ENCODE measurements at regions not wholly inside any gene's neighbourhood (a gene's known extent, or its start where the extent isn't known, plus 50 kb on each side); places are given as distances from the start of the nearest gene placed in this dataset.

DNA sequence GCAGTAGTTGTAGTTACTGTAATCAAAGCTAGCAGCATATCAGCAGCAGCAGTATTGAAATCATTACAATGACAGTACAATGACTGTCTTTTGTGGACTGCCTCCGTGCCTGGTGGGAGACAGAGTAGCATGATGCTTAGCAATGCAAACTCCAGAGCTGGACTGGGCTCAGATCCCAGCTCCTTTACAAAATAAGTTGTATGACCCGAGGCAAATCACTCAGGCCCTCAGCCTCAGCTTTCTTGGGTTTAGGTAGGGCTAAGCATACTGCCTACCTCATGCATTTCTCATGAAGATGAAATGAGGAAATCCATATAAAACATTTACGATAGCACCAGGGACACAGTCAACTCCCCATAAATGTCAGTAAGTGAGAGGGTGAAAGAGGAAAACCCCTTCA, 170.7 kb downstream of the TTC32 start:
- DNase-seq (ENCODE audit: extremely low spot score): no peak
- CTCF ChIA-PET: interaction anchor here (1.5 to 1.8 kb wide), 4 partner anchors 8 to 35 kb away, joined by 3 to 4 read pairs (median 4); no protein-coding TSS in a partner anchor
- POLR2A ChIA-PET: no interaction called here
- no peak for TF ChIP-seq CTCF (IDR thresholded peaks at IDR 0.05; ENCODE audit: control extremely low read depth, extremely low read depth, low read depth, missing control alignments)

DNA sequence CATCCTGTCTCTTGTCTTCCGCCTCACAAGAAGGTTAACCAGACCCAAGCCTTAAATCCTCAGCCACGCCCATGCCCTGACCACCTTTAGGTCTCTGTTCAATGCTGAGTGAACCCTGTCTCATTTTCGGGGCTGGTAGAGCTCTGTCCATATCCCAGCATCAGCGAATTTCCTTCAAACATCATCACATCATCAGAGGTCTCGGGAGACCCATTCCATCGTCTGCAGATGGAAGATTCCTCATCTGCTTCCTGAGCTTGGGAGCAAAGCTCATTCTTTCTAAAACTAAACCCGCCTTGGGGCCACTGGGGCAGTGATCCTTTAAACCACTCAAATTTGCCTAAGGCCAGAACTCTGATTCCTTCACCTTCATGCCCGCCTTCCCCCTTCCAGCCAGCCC, 173.7 kb downstream of the TTC32 start:
- CTCF ChIA-PET: interaction anchor here (0.9 kb wide), 1 partner anchor 9 kb away, joined by 6 read pairs; no protein-coding TSS in a partner anchor

GRCh38 chr2:19725392-19725791, 176.4 kb downstream of the TTC32 start:
- ChIA-PET CTCF (interaction anchor here (1.0 to 1.3 kb wide), 2 partner anchors 10 to 15 kb away, joined by 3 read pairs; no protein-coding TSS in a partner anchor), POLR2A (no interaction called here)
- no peak for TF ChIP-seq CTCF (IDR thresholded peaks at IDR 0.05; ENCODE audit: control extremely low read depth, extremely low read depth, low read depth, missing control alignments)
- DNase-seq (ENCODE audit: extremely low spot score): no peak

More for the DNA sequence above, 173.7 kb downstream of the TTC32 start:
- POLR2A ChIA-PET: no interaction called here
- DNase-seq (ENCODE audit: extremely low spot score): no peak
- no peak for TF ChIP-seq CTCF (IDR thresholded peaks at IDR 0.05; ENCODE audit: control extremely low read depth, extremely low read depth, low read depth, missing control alignments)

DNA sequence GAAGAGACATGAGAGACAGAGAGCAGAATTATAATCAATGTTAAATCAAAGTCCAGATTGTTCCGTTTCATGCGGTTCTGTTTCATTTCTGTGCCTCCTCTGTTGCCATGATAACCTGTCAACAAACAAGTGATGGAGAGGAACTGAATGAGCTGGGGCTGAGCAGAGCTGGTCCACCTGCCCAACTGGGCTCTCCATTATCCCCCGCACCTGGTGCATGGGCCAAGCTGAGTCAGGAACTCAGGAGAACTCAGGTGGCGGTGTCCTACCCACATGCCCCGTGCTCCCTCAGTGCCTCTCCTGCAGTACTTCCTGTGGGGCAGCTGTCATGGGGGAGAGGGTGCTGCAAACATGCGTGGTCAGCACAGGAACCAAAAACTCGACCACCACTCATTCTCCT, 178.8 kb downstream of the TTC32 start:
- ChIA-PET POLR2A (no interaction called here), CTCF (no interaction called here)
- no peak for DNase-seq (ENCODE audit: extremely low spot score)
- no peak for TF ChIP-seq CTCF (IDR thresholded peaks at IDR 0.05; ENCODE audit: control extremely low read depth, extremely low read depth, low read depth, missing control alignments)

DNA sequence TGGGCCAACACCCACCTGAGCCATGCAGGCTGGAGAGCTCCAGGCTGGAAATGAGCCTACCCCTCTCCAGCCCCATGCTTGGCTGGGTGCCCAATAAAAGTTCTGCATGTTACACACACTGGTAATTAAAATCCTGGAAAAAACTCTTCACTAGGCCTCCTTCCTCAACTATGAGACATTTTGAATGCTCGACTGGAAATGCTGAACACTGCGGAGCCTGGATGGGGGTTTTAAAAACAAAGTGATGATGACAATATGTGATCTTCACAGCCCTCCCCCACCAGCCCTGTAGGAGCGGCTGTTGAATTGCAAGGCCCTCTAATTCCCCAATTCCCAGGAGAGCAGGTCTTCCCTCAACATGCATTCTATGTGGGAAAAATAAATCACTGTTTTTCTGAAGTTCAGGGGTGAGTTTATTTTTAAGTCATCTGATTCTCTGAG, 179.2 kb downstream of the TTC32 start:
- no peak for TF ChIP-seq CTCF (IDR thresholded peaks at IDR 0.05; ENCODE audit: control extremely low read depth, extremely low read depth, low read depth, missing control alignments)
- CTCF ChIA-PET: no interaction called here
- DNase-seq (ENCODE audit: extremely low spot score): no peak
- POLR2A ChIA-PET: no interaction called here

DNA sequence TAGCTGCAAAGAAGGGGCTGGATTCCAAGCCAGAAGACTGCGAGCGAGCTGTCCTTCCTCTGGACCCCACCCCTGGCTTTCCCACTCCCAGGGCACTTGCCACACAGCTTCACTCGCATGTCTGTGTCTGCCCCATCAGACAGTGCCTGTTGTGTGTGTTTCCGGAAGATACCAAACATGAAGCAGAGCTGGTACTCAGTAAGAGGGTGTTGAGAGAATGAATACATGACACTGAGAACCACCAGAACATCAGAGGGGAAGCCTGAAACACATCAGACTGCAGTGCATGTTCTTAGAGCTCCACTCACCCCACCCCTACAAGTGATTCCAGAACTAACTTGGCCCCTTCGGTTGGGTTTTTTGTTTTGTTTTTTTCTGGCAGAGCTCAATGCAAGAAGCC, 181.5 kb downstream of the TTC32 start:
- ChIA-PET POLR2A (no interaction called here), CTCF (no interaction called here)
- DNase-seq (ENCODE audit: extremely low spot score): no peak
- TF ChIP-seq CTCF (IDR thresholded peaks at IDR 0.05; ENCODE audit: control extremely low read depth, extremely low read depth, low read depth, missing control alignments): no peak

- no peak for TF ChIP-seq CTCF (IDR thresholded peaks at IDR 0.05; ENCODE audit: control extremely low read depth, extremely low read depth, low read depth, missing control alignments)
- no peak for DNase-seq (ENCODE audit: extremely low spot score)
- ChIA-PET CTCF (no interaction called here), POLR2A (no interaction called here)
Measured at GRCh38 chr2:19719540-19719939, 182.2 kb downstream of the TTC32 start.

All from GM10248 (cell line).